Liver (tissue), 8 donors: ENCODE measurements at regions not wholly inside any gene's neighbourhood (a gene's known extent, or its start where the extent isn't known, plus 50 kb on each side); places are given as distances from the start of the nearest gene placed in this dataset.

Experiments
- DNase-seq: peaks from one replicate; pipeline ENCODE4 v3.0.0-alpha.2; 2017; ENCODE audit warnings: low spot score
- H3K27ac ChIP-seq, 2 donors: one replicate each; pipeline ENCODE4 v1.7.0; 2013; ENCODE audit warnings: inconsistent platforms in 2 of 2, low read length in 2 of 2, control low read depth in 1 of 2, low read depth in 1 of 2, mild to moderate bottlenecking in 1 of 2
- H3K27me3 ChIP-seq, 4 donors: one replicate each; pipeline versions ENCODE4 v1.6.1 to v1.7.0; 2013; ENCODE audit warnings: low read length in 3 of 4, inconsistent platforms in 1 of 4, mild to moderate bottlenecking in 1 of 4, moderate library complexity in 1 of 4; ENCODE audit not compliant: control insufficient read depth in 4 of 4, insufficient read depth in 4 of 4
- H3K36me3 ChIP-seq, 4 donors: one replicate each; pipeline versions ENCODE4 v1.6.1 to v1.7.0; 2013; ENCODE audit warnings: low read length in 3 of 4, mild to moderate bottlenecking in 3 of 4, low read depth in 1 of 4, moderate library complexity in 1 of 4; ENCODE audit not compliant: control insufficient read depth in 4 of 4, insufficient read depth in 3 of 4
- H3K4me1 ChIP-seq, 4 donors: one replicate each; pipeline versions ENCODE4 v1.6.1 to v1.7.0; 2013; ENCODE audit warnings: low read length in 3 of 4, mild to moderate bottlenecking in 3 of 4, moderate library complexity in 1 of 4; ENCODE audit not compliant: control insufficient read depth in 4 of 4, insufficient read depth in 4 of 4
- H3K4me3 ChIP-seq, 3 donors: one replicate each; pipeline versions ENCODE4 v1.6.1 to v1.7.0; 2013; ENCODE audit warnings: low read length in 3 of 3, control low read depth in 1 of 3, low read depth in 1 of 3, mild to moderate bottlenecking in 1 of 3
- H3K9ac ChIP-seq, 2 donors: one replicate each; pipeline ENCODE4 v1.7.0; 2013; ENCODE audit warnings: low read length in 2 of 2, mild to moderate bottlenecking in 2 of 2, moderate library complexity in 2 of 2, control low read depth in 1 of 2, low read depth in 1 of 2
- H3K9me3 ChIP-seq, 4 donors: one replicate each; pipeline versions ENCODE4 v1.6.1 to v1.7.0; 2013; ENCODE audit warnings: low read length in 3 of 4; ENCODE audit not compliant: control insufficient read depth in 4 of 4
- ATF3 ChIP-seq: IDR thresholded peaks from 2 replicates; pipeline ENCODE4 v1.6.1; 2016; ENCODE audit warnings: antibody characterized with exemption
- CTCF ChIP-seq: fragments of 150-350 bp; IDR thresholded peaks from 2 replicates; pipeline ENCODE4 v1.5.1; 2017; ENCODE audit warnings: improper control_type of control experiment, low read depth, low read length; ENCODE audit not compliant: missing input control
- EGR1 ChIP-seq, 2 donors: IDR thresholded peaks; 2 replicates each; pipeline ENCODE4 v1.6.1; 2016 to 2018; ENCODE audit warnings: antibody characterized with exemption in 2 of 2, low read depth in 2 of 2
- FOXA1 ChIP-seq: IDR thresholded peaks from 2 replicates; pipeline ENCODE4 v1.6.1; 2016; ENCODE audit warnings: antibody characterized with exemption
- FOXA2 ChIP-seq: IDR thresholded peaks from 2 replicates; pipeline ENCODE4 v1.6.1; 2016; ENCODE audit warnings: antibody characterized with exemption
- GABPA ChIP-seq, 2 donors: IDR thresholded peaks in 1 of 2; conservative IDR thresholded peaks in 1 of 2; 2 replicates each; pipeline ENCODE4 v1.6.1; 2016; ENCODE audit warnings: antibody characterized with exemption in 2 of 2, mild to moderate bottlenecking in 1 of 2, moderate library complexity in 1 of 2
- HNF4A ChIP-seq, 2 donors: conservative IDR thresholded peaks; 2 replicates each; pipeline ENCODE4 v1.6.1; 2016; ENCODE audit warnings: antibody characterized with exemption in 2 of 2, mild to moderate bottlenecking in 2 of 2
- HNF4G ChIP-seq: IDR thresholded peaks from 2 replicates; pipeline ENCODE4 v1.6.1; 2016; ENCODE audit warnings: antibody characterized with exemption
- JUND ChIP-seq, 2 donors: IDR thresholded peaks; 2 replicates each; pipeline ENCODE4 v1.6.1; 2016; ENCODE audit warnings: antibody characterized with exemption in 2 of 2
- MAX ChIP-seq: IDR thresholded peaks from 2 replicates; pipeline ENCODE4 v1.6.1; 2016; ENCODE audit warnings: antibody characterized with exemption
- NR2F2 ChIP-seq: IDR thresholded peaks from 2 replicates; pipeline ENCODE4 v1.6.1; 2016; ENCODE audit warnings: antibody characterized with exemption
- RAD21 ChIP-seq, 2 donors: IDR thresholded peaks; 2 replicates each; pipeline ENCODE4 v1.6.1; 2016; ENCODE audit warnings: antibody characterized with exemption in 2 of 2, mild to moderate bottlenecking in 2 of 2
- REST ChIP-seq: IDR thresholded peaks from 2 replicates; pipeline ENCODE4 v1.6.1; 2016; ENCODE audit warnings: antibody characterized with exemption, mild to moderate bottlenecking
- RXRA ChIP-seq, 2 donors: IDR thresholded peaks; 2 replicates each; pipeline ENCODE4 v1.6.1; 2017 to 2018; ENCODE audit warnings: antibody characterized with exemption in 2 of 2, mild to moderate bottlenecking in 1 of 2
- SP1 ChIP-seq: IDR thresholded peaks from 2 replicates; pipeline ENCODE4 v1.6.1; 2018; ENCODE audit warnings: antibody characterized with exemption, mild to moderate bottlenecking
- TAF1 ChIP-seq: conservative IDR thresholded peaks from 2 replicates; pipeline ENCODE4 v1.6.1; 2016; ENCODE audit warnings: antibody characterized with exemption, mild to moderate bottlenecking
- YY1 ChIP-seq: IDR thresholded peaks from 2 replicates; pipeline ENCODE4 v1.6.1; 2016; ENCODE audit warnings: antibody characterized with exemption, mild to moderate bottlenecking
- ZBTB33 ChIP-seq: IDR thresholded peaks from 2 replicates; pipeline ENCODE4 v1.6.1; 2016; ENCODE audit warnings: antibody characterized with exemption
- WGBS: extraction: QIAGEN DNeasy Blood & Tissue Kit; methylation state at CpG from one replicate; pipeline ENCODE4 v1.1.7; 2013; 5-methylcytosine and 5-hydroxymethylcytosine counted together
- donor health status: healthy.
- donor health status: healthy.
- donor health status: healthy.
- donor health status: healthy.
- donor health status: healthy.

GRCh38 chr17:13407381-13407780 is 194.3 kb downstream of the HS3ST3A1 start (continued):
- TF ChIP-seq YY1, result no peak
- TF ChIP-seq HNF4A (conservative IDR thresholded peaks at IDR 0.05), result no peak
- TF ChIP-seq GABPA (IDR thresholded peaks at IDR 0.05 in 1 of 2, conservative IDR thresholded peaks at IDR 0.05 in 1 of 2), result no peak
- no peak for TF ChIP-seq ZBTB33

- Histone ChIP-seq H3K4me3 (no peak overlapping the region), H3K4me1 (peaks cover 6 to 39% (median 26%) of the 10 kb centered on the region in 4 donors), H3K27ac (peak overlapping the region; percentile 57 to 82), H3K9ac (no peak overlapping the region), H3K9me3 (no peaks in the 10 kb centered on the region), H3K27me3 (no peaks in the 10 kb centered on the region), H3K36me3 (no peaks in the 10 kb centered on the region)
- no peak for TF ChIP-seq FOXA2
- peak in 1 of 2 donors; percentile 9 for TF ChIP-seq RAD21 (IDR thresholded peaks at IDR 0.05)
- peak; percentile 9 for TF ChIP-seq ZBTB33
- TF ChIP-seq REST, result no peak
- TF ChIP-seq FOXA1, result no peak
- TF ChIP-seq CTCF, result no peak
- peak; percentile 68 to 78 for TF ChIP-seq RXRA (IDR thresholded peaks at IDR 0.05)
- peak in 1 of 2 donors; percentile 60 for TF ChIP-seq JUND (IDR thresholded peaks at IDR 0.05)
- TF ChIP-seq EGR1 (IDR thresholded peaks at IDR 0.05; ENCODE audit: low read depth in 2 of 2), result no peak
- TF ChIP-seq SP1, result peak; percentile 73
- no peak for TF ChIP-seq ATF3
- no peak for TF ChIP-seq GABPA (IDR thresholded peaks at IDR 0.05 in 1 of 2, conservative IDR thresholded peaks at IDR 0.05 in 1 of 2)
- no peak for TF ChIP-seq NR2F2
- TF ChIP-seq HNF4G, result no peak
- peak; percentile 82 to 84 for TF ChIP-seq HNF4A (conservative IDR thresholded peaks at IDR 0.05)
- TF ChIP-seq MAX, result peak; percentile 25
- TF ChIP-seq TAF1, result no peak
- TF ChIP-seq YY1, result peak; percentile 35
- 30% methylated on average over 3 of the region's 3 CpGs for whole genome bisulfite sequencing
- no peak for DNase-seq
Measured at GRCh38 chr17:13405807-13406206, 195.9 kb downstream of the HS3ST3A1 start.
